GM12872 (cell line): ENCODE measurements at regions not wholly inside any gene's neighbourhood (a gene's known extent, or its start where the extent isn't known, plus 50 kb on each side); places are given as distances from the start of the nearest gene placed in this dataset.

ENCODE experiments used
- CTCF ChIP-seq: IDR thresholded peaks from 3 replicates; pipeline ENCODE4 v1.5.1; 2011; ENCODE audit warnings: low read depth, mild to moderate bottlenecking, low read length, moderate library complexity; ENCODE audit not compliant: insufficient read depth

DNA sequence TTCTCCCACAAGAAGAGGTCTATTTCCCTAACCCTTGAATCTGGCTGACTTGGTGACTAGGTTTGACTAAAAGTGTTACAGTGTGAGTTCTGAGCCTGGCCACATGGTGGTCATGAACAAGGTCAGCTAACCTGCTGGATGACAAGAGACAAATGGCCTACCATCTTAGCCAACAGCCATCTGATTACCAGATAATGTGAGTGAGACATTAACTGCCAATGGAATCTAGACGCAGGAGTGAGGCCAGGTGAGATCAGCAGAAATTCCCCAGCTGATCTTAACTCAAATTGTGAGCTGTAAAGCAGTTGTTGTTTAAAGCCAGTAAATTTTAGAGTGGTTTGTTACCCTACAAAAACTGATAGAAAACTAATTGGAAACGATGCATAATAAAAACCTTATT, 320.0 kb downstream of the BRINP2 start:
- TF ChIP-seq CTCF: no peak

- TF ChIP-seq CTCF: no peak
These were observed 319.4 kb downstream of the BRINP2 start for GRCh38 chr1:177490036-177490639.

GRCh38 chr1:177488722-177489121, 318.0 kb downstream of the BRINP2 start:
- no peak for TF ChIP-seq CTCF

DNA sequence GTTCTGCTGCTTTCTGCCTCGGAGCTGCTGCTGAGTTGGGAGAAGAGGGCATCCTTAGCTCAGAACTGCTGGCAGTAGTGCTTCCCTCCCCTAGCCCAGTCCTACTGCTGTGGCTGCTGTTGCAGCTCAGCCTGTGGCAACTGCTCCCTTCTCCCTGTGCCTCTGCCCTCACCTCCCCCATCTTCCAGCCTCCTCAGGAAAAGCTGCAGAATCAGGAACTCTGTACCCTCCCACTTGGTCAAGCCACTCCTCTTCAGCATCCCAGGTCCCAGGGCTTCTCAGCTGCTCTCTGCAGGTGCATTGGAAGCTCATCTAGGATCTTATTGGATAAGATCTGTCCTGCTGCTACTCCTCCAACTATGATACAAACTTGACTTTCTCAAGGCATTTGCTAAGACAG, 316.7 kb downstream of the BRINP2 start:
- no peak for TF ChIP-seq CTCF

GRCh38 chr1:177480741-177481305, 310.1 kb downstream of the BRINP2 start:
- no peak for TF ChIP-seq CTCF

DNA sequence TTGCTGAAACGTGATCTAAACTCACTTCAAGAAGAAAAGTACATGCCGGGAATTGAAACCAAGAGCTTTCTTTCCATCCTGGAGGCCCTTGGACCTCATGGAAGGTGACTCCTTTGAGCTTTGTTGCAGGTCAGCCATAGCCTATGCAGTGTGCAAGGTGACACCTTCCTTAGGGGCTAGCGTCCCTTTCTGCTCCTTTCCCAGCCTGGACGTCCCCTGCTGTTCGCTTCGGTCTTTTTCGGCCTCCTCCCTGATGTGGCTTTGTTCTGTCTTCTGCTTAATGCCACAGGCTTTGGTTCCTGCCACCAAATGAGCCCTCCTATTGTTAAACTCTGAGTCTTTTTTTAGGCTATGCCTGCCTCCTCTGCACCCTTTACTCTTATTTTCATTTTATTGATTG, 308.8 kb downstream of the BRINP2 start:
- no peak for TF ChIP-seq CTCF

- no peak for TF ChIP-seq CTCF
These were observed 305.9 kb downstream of the BRINP2 start for GRCh38 chr1:177476676-177477075.
